H9 (cell line): ENCODE measurements at regions not wholly inside any gene's neighbourhood (a gene's known extent, or its start where the extent isn't known, plus 50 kb on each side); places are given as distances from the start of the nearest gene placed in this dataset.

Experiments used
- DNase-seq: peaks from one replicate; pipeline ENCODE4 v3.0.0-alpha.2; 2017
- H2AFZ ChIP-seq: one replicate; pipeline ENCODE4 v1.6.1; 2013; ENCODE audit warnings: mild to moderate bottlenecking, low read length, control low read depth, moderate library complexity
- H2AK5ac ChIP-seq: 2 replicates; pipeline ENCODE4 v1.6.1; 2013; ENCODE audit warnings: low read length, control low read depth, mixed read lengths; ENCODE audit not compliant: insufficient read length
- H2BK120ac ChIP-seq: one replicate; pipeline ENCODE4 v1.6.1; 2013; ENCODE audit warnings: low read depth, mild to moderate bottlenecking, low read length, control low read depth, inconsistent platforms; ENCODE audit not compliant: poor library complexity, severe bottlenecking
- H2BK12ac ChIP-seq: 2 replicates; pipeline ENCODE4 v1.6.1; 2013; ENCODE audit warnings: low read length, control low read depth, mixed read lengths, low read depth; ENCODE audit not compliant: insufficient read length
- H2BK15ac ChIP-seq: 2 replicates; pipeline ENCODE4 v1.6.1; 2013; ENCODE audit warnings: low read depth, low read length, control low read depth
- H2BK20ac ChIP-seq: one replicate; pipeline ENCODE4 v1.6.1; 2013; ENCODE audit warnings: low read depth, mild to moderate bottlenecking, low read length, control low read depth, inconsistent platforms; ENCODE audit not compliant: poor library complexity, severe bottlenecking
- H2BK5ac ChIP-seq: 2 replicates; pipeline ENCODE4 v1.6.1; 2013; ENCODE audit warnings: low read length, control low read depth, mixed read lengths; ENCODE audit not compliant: insufficient read length
- H3K14ac ChIP-seq: 2 replicates; pipeline ENCODE4 v1.6.1; 2013; ENCODE audit warnings: low read length, control low read depth; ENCODE audit not compliant: insufficient read depth
- H3K18ac ChIP-seq: 2 replicates; pipeline ENCODE4 v1.6.1; 2013; ENCODE audit warnings: low read depth, mild to moderate bottlenecking, mixed read lengths, low read length, control low read depth; ENCODE audit not compliant: insufficient read length
- H3K23ac ChIP-seq: 2 replicates; pipeline ENCODE4 v1.6.1; 2013; ENCODE audit warnings: low read length, control low read depth, mixed read lengths, low read depth; ENCODE audit not compliant: insufficient read length
- H3K23me2 ChIP-seq: 2 replicates; pipeline ENCODE4 v1.6.1; 2013; ENCODE audit warnings: low read depth, mild to moderate bottlenecking, mixed read lengths, low read length, control low read depth; ENCODE audit not compliant: insufficient read length, poor library complexity, severe bottlenecking
- H3K27ac ChIP-seq: 2 replicates; pipeline ENCODE4 v1.5.1; 2013; ENCODE audit warnings: low read length, control low read depth, mixed read lengths, low read depth; ENCODE audit not compliant: insufficient read length
- H3K27me3 ChIP-seq: 2 replicates; pipeline ENCODE4 v1.6.1; 2013; ENCODE audit warnings: low read length, control low read depth, inconsistent platforms; ENCODE audit not compliant: insufficient read depth
- H3K4ac ChIP-seq: 2 replicates; pipeline ENCODE4 v1.6.1; 2013; ENCODE audit warnings: low read depth, mild to moderate bottlenecking, control low read depth, inconsistent platforms, low read length, moderate library complexity
- H3K4me1 ChIP-seq: 2 replicates; pipeline ENCODE4 v1.6.1; 2013; ENCODE audit warnings: low read length, control low read depth, inconsistent platforms; ENCODE audit not compliant: insufficient read depth
- H3K4me2 ChIP-seq: 2 replicates; pipeline ENCODE4 v1.6.1; 2013; ENCODE audit warnings: low read length, control low read depth, mixed read lengths; ENCODE audit not compliant: insufficient read length, insufficient read depth
- H3K56ac ChIP-seq: 2 replicates; pipeline ENCODE4 v1.6.1; 2013; ENCODE audit warnings: low read depth, mild to moderate bottlenecking, mixed read lengths, low read length, control low read depth; ENCODE audit not compliant: insufficient read length
- H3K79me1 ChIP-seq: 2 replicates; pipeline ENCODE4 v1.6.1; 2013; ENCODE audit warnings: low read depth, mild to moderate bottlenecking, moderate library complexity, low read length, control low read depth, inconsistent platforms; ENCODE audit not compliant: insufficient read depth, poor library complexity, severe bottlenecking
- H3K79me2 ChIP-seq: 2 replicates; pipeline ENCODE4 v1.6.1; 2013; ENCODE audit warnings: low read length, control low read depth, inconsistent platforms; ENCODE audit not compliant: insufficient read depth
- H3K9ac ChIP-seq: 2 replicates; pipeline ENCODE4 v1.6.1; 2013; ENCODE audit warnings: low read length, control low read depth, mixed read lengths; ENCODE audit not compliant: insufficient read length; ENCODE audit errors: extremely low read depth
- H3K9me3 ChIP-seq: one replicate; pipeline ENCODE4 v1.6.1; 2013; ENCODE audit warnings: low read depth, low read length, inconsistent platforms; ENCODE audit not compliant: control insufficient read depth
- H3T11ph ChIP-seq: one replicate; pipeline ENCODE4 v1.6.1; 2013; ENCODE audit warnings: mild to moderate bottlenecking, low read length, control low read depth, inconsistent platforms
- H4K20me1 ChIP-seq: one replicate; pipeline ENCODE4 v1.6.1; 2013; ENCODE audit not compliant: control insufficient read depth, insufficient read length, insufficient read depth
- H4K5ac ChIP-seq: 2 replicates; pipeline ENCODE4 v1.6.1; 2013; ENCODE audit warnings: low read depth, mild to moderate bottlenecking, mixed read lengths, low read length, control low read depth; ENCODE audit not compliant: insufficient read length
- H4K8ac ChIP-seq: replicated peaks from 2 replicates; pipeline ENCODE4 v1.6.1; 2013; ENCODE audit warnings: low read length, control low read depth, mixed read lengths, low read depth; ENCODE audit not compliant: insufficient read length
- H4K91ac ChIP-seq: 2 replicates; pipeline ENCODE4 v1.6.1; 2013; ENCODE audit warnings: low read depth, mild to moderate bottlenecking, moderate library complexity, mixed read lengths, low read length, control low read depth; ENCODE audit not compliant: insufficient read length
- H3K27ac Mint-ChIP-seq, 3 experiments: 2 replicates in 2 of 3; 3 replicates in 1 of 3; pipeline ENCODE4 v1.8.0; 2020 to 2021; ENCODE audit warnings: mixed read lengths in 3 of 3, mild to moderate bottlenecking in 1 of 3, moderate library complexity in 1 of 3
- H3K27me3 Mint-ChIP-seq: 2 replicates; pipeline ENCODE4 v1.8.0; 2021; ENCODE audit warnings: low read depth, mild to moderate bottlenecking, moderate library complexity, mixed read lengths
- H3K36me3 Mint-ChIP-seq, 3 experiments: 2 replicates in 2 of 3; 3 replicates in 1 of 3; pipeline ENCODE4 v1.8.0; 2020 to 2021; ENCODE audit warnings: low read depth in 3 of 3, mixed read lengths in 3 of 3; ENCODE audit not compliant: insufficient read depth in 1 of 3
- H3K4me1 Mint-ChIP-seq, 2 experiments: 2 replicates each; pipeline ENCODE4 v1.8.0; 2020; ENCODE audit warnings: mixed read lengths in 2 of 2
- H3K4me3 Mint-ChIP-seq, 2 experiments: 2 replicates in 1 of 2; 3 replicates in 1 of 2; pipeline ENCODE4 v1.8.0; 2020 to 2021; ENCODE audit warnings: mild to moderate bottlenecking in 2 of 2, mixed read lengths in 2 of 2, moderate library complexity in 1 of 2
- H3K9me3 Mint-ChIP-seq, 2 experiments: 2 replicates in 1 of 2; 3 replicates in 1 of 2; pipeline ENCODE4 v1.8.0; 2020; ENCODE audit warnings: mild to moderate bottlenecking in 2 of 2, mixed read lengths in 2 of 2, moderate library complexity in 1 of 2
- WGBS: extraction: QIAGEN DNeasy Blood & Tissue Kit; methylation state at CpG from one replicate; pipeline ENCODE4 v1.1.7; 2013; ENCODE audit warnings: missing lambda C conversion rate, low lambda C conversion rate, mixed read lengths; ENCODE audit not compliant: insufficient read length; ENCODE audit errors: extremely low coverage; 5-methylcytosine and 5-hydroxymethylcytosine counted together
- TF ChIP-seq, protein P1 (sequence below): fragments of 200-600 bp; sonication (generic); conservative IDR thresholded peaks from 3 replicates; pipeline ENCODE4 v1.8.0; 2021; ENCODE audit warnings: antibody characterized with exemption, mild to moderate bottlenecking

DNA sequence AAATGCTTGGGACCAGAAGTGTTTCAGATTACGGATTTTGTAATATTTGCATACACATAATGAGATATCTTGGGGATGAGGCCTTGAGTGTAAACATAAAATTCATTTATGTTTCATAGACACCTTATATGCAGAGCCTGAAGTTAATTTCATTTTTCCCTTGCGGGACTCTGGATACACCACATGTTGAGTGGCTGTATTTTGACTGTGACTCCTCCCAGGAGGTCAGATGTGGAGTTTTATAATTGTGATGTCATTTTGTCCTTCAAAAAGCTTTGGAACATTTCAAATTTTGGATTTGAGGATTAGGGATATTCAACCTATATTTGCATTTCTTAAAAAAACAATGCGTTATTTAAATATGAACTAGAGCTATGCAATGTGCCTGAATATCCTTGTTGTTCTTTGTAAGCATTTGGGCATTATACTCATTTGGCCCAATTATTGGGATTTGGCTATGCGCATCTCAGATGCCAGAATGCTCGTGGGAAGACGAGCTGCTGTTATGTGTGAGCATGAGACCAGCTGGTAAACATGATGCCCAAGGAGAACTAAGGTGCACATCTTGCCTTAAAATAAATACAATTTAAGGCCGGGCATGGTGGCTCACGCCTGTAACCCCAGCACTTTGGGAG, 223.0 kb upstream of the STS start:
- Histone ChIP-seq H2BK120ac (no peak overlapping the region), H3K79me1 (no peaks in the 10 kb centered on the region), H2BK5ac (no peak overlapping the region), H2AFZ (no peak overlapping the region), H2BK12ac (no peak overlapping the region), H3K27me3 (no peaks in the 10 kb centered on the region), H3K9ac (no peak overlapping the region), H4K8ac (no peak overlapping the region), H4K20me1 (no peaks in the 10 kb centered on the region), H3T11ph (no peak overlapping the region), H3K56ac (no peak overlapping the region), H3K18ac (no peak overlapping the region), H2BK20ac (no peak overlapping the region), H3K4ac (no peak overlapping the region), H3K4me1 (no peaks in the 10 kb centered on the region), H3K79me2 (no peaks in the 10 kb centered on the region), H3K23me2 (no peaks in the 10 kb centered on the region), H3K23ac (no peak overlapping the region), H4K5ac (no peak overlapping the region), H4K91ac (no peak overlapping the region), H3K9me3 (no peaks in the 10 kb centered on the region), H2AK5ac (no peak overlapping the region), H3K14ac (no peak overlapping the region), H3K4me2 (no peak overlapping the region), H2BK15ac (no peak overlapping the region), H3K27ac (no peak overlapping the region)
- no peak overlapping the region; a peak in 1 of 7 replicates for H3K27ac Mint-ChIP-seq
- DNase-seq, result no peak
- no peak overlapping the region for H3K4me3 Mint-ChIP-seq
- no CpG with 5 or more reads among the region's 8 CpGs for WGBS
- H3K27me3 Mint-ChIP-seq, result no peaks in the 10 kb centered on the region
- H3K4me1 Mint-ChIP-seq, result peaks cover 9 to 15% of the 10 kb centered on the region in 2 experiments
- peaks cover 7 to 36% (median 22%) of the 10 kb centered on the region in 3 experiments for H3K36me3 Mint-ChIP-seq
- H3K9me3 Mint-ChIP-seq, result peaks cover 0 to 5% of the 10 kb centered on the region in 2 experiments; a peak in 2 of 5 replicates
- TF ChIP-seq, protein P1, sequence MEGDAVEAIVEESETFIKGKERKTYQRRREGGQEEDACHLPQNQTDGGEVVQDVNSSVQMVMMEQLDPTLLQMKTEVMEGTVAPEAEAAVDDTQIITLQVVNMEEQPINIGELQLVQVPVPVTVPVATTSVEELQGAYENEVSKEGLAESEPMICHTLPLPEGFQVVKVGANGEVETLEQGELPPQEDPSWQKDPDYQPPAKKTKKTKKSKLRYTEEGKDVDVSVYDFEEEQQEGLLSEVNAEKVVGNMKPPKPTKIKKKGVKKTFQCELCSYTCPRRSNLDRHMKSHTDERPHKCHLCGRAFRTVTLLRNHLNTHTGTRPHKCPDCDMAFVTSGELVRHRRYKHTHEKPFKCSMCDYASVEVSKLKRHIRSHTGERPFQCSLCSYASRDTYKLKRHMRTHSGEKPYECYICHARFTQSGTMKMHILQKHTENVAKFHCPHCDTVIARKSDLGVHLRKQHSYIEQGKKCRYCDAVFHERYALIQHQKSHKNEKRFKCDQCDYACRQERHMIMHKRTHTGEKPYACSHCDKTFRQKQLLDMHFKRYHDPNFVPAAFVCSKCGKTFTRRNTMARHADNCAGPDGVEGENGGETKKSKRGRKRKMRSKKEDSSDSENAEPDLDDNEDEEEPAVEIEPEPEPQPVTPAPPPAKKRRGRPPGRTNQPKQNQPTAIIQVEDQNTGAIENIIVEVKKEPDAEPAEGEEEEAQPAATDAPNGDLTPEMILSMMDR, result no peak
